OCI-LY1 (cell line): ENCODE measurements at regions not wholly inside any gene's neighbourhood (a gene's known extent, or its start where the extent isn't known, plus 50 kb on each side); places are given as distances from the start of the nearest gene placed in this dataset.

ENCODE experiments used
- CTCF ChIP-seq: fragments of 200-600 bp; sonication (generic), shearing (Covaris generic); IDR thresholded peaks from 2 replicates; pipeline ENCODE4 v1.5.1; 2017; ENCODE audit warnings: mild to moderate bottlenecking, antibody characterized with exemption, low read length, moderate library complexity, mixed read lengths
- EZH2 ChIP-seq: fragments of 200-600 bp; sonication (generic), shearing (Covaris generic); IDR thresholded peaks from 2 replicates; pipeline ENCODE4 v1.8.0; 2017; ENCODE audit warnings: borderline replicate concordance, mixed run types, mild to moderate bottlenecking, antibody characterized with exemption, low read length, moderate library complexity, mixed read lengths

- TF ChIP-seq CTCF = no peak
- no peak for TF ChIP-seq EZH2
Observed at GRCh38 chr1:240720976-240721375, 109.0 kb upstream of the GREM2 start.
